IMR-90 (cell line): ENCODE measurements at regions not wholly inside any gene's neighbourhood (a gene's known extent, or its start where the extent isn't known, plus 50 kb on each side); places are given as distances from the start of the nearest gene placed in this dataset.

Experiments used
- BHLHE40 ChIP-seq: fragments of 150-350 bp; IDR thresholded peaks from 2 replicates; pipeline ENCODE4 v1.6.1; 2016; ENCODE audit warnings: mild to moderate bottlenecking, low read depth, low read length
- CEBPB ChIP-seq: IDR thresholded peaks from 2 replicates; pipeline ENCODE4 v1.6.1; 2012; ENCODE audit warnings: low read depth, low read length, improper control_type of control experiment
- CHD1 ChIP-seq: IDR thresholded peaks from 2 replicates; pipeline ENCODE4 v1.6.1; 2012; ENCODE audit warnings: low read depth, low read length, improper control_type of control experiment
- CTCF ChIP-seq: conservative IDR thresholded peaks from 2 replicates; pipeline ENCODE4 v1.5.1; 2012; ENCODE audit warnings: mild to moderate bottlenecking, low read depth, low read length, improper control_type of control experiment
- ELK1 ChIP-seq: fragments of 150-350 bp; IDR thresholded peaks from 2 replicates; pipeline ENCODE4 v1.6.1; 2016; ENCODE audit warnings: low read depth, mild to moderate bottlenecking, low read length, moderate library complexity, borderline replicate concordance
- FOS ChIP-seq: fragments of 150-350 bp; IDR thresholded peaks from 2 replicates; pipeline ENCODE4 v1.6.1; 2016; ENCODE audit warnings: low read depth, low read length
- MAFK ChIP-seq: IDR thresholded peaks from 2 replicates; pipeline ENCODE4 v1.6.1; 2012; ENCODE audit warnings: low read depth, low read length, improper control_type of control experiment
- NFE2L2 ChIP-seq: fragments of 150-350 bp; IDR thresholded peaks from 2 replicates; pipeline ENCODE4 v1.6.1; 2016; ENCODE audit warnings: low read depth, mild to moderate bottlenecking, low read length
- POLR2A ChIP-seq: IDR thresholded peaks from 2 replicates; pipeline ENCODE4 v1.6.1; 2012; ENCODE audit warnings: mild to moderate bottlenecking, low read depth, low read length
- RAD21 ChIP-seq: IDR thresholded peaks from 2 replicates; pipeline ENCODE4 v1.6.1; 2012; ENCODE audit warnings: low read length, improper control_type of control experiment
- RCOR1 ChIP-seq: IDR thresholded peaks from 2 replicates; pipeline ENCODE4 v1.6.1; 2012; ENCODE audit warnings: mild to moderate bottlenecking, low read length, improper control_type of control experiment; ENCODE audit not compliant: insufficient replicate concordance
- RFX5 ChIP-seq: IDR thresholded peaks from 2 replicates; pipeline ENCODE4 v1.8.0; 2012; ENCODE audit warnings: low read depth, mild to moderate bottlenecking, low read length, moderate library complexity
- SMC3 ChIP-seq: fragments of 150-350 bp; IDR thresholded peaks from 2 replicates; pipeline ENCODE4 v1.6.1; 2016; ENCODE audit warnings: low read depth, mild to moderate bottlenecking, antibody characterized with exemption, low read length, moderate library complexity
- USF2 ChIP-seq: fragments of 150-350 bp; IDR thresholded peaks from 2 replicates; pipeline ENCODE4 v1.6.1; 2017; ENCODE audit warnings: mild to moderate bottlenecking, antibody characterized with exemption, low read length, low read depth

GRCh38 chr3:78035131-78035641, 995.3 kb downstream of the ROBO2 start:
- no peak for TF ChIP-seq CTCF
- TF ChIP-seq POLR2A: no peak
- TF ChIP-seq SMC3: no peak
- no peak for TF ChIP-seq RCOR1
- TF ChIP-seq ELK1: no peak
- TF ChIP-seq MAFK: no peak
- TF ChIP-seq FOS: no peak
- no peak for TF ChIP-seq CEBPB
- TF ChIP-seq CHD1: no peak
- no peak for TF ChIP-seq NFE2L2
- no peak for TF ChIP-seq USF2
- no peak for TF ChIP-seq RAD21
- TF ChIP-seq BHLHE40: no peak
- no peak for TF ChIP-seq RFX5
